ENCODE measurements at regions not wholly inside any gene's neighbourhood (a gene's known extent, or its start where the extent isn't known, plus 50 kb on each side); places are given as distances from the start of the nearest gene placed in this dataset.

GRCh38 chr2:12293874-12294273 is 422.9 kb upstream of the TRIB2 start:
- Mint-ChIP-seq H3K9me3 (ENCODE audit: low read depth) (peaks cover 5% of the 10 kb centered on the region), H3K4me3 (ENCODE audit: unreplicated experiment) (no peak overlapping the region), H3K4me1 (ENCODE audit: low read depth) (no peaks in the 10 kb centered on the region), H3K27ac (ENCODE audit: unreplicated experiment) (no peak overlapping the region), H3K36me3 (ENCODE audit: low read depth) (peaks cover 4% of the 10 kb centered on the region), H3K27me3 (ENCODE audit: low read depth) (peaks cover 2% of the 10 kb centered on the region)
- TF ChIP-seq, protein P1, sequence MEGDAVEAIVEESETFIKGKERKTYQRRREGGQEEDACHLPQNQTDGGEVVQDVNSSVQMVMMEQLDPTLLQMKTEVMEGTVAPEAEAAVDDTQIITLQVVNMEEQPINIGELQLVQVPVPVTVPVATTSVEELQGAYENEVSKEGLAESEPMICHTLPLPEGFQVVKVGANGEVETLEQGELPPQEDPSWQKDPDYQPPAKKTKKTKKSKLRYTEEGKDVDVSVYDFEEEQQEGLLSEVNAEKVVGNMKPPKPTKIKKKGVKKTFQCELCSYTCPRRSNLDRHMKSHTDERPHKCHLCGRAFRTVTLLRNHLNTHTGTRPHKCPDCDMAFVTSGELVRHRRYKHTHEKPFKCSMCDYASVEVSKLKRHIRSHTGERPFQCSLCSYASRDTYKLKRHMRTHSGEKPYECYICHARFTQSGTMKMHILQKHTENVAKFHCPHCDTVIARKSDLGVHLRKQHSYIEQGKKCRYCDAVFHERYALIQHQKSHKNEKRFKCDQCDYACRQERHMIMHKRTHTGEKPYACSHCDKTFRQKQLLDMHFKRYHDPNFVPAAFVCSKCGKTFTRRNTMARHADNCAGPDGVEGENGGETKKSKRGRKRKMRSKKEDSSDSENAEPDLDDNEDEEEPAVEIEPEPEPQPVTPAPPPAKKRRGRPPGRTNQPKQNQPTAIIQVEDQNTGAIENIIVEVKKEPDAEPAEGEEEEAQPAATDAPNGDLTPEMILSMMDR (IDR thresholded peaks at IDR 0.05), result no peak
- DNase-seq (ENCODE audit: low spot score), result no peak

GRCh38 chr2:12295856-12296519 is 420.7 kb upstream of the TRIB2 start:
- H3K4me3 Mint-ChIP-seq (ENCODE audit: unreplicated experiment), result no peak overlapping the region
- TF ChIP-seq, protein P1 (IDR thresholded peaks at IDR 0.05), result no peak
- peaks cover 4% of the 10 kb centered on the region for H3K36me3 Mint-ChIP-seq (ENCODE audit: low read depth)
- no peak overlapping the region for H3K27ac Mint-ChIP-seq (ENCODE audit: unreplicated experiment)
- peaks cover 2% of the 10 kb centered on the region for H3K27me3 Mint-ChIP-seq (ENCODE audit: low read depth)
- peaks cover 5% of the 10 kb centered on the region for H3K9me3 Mint-ChIP-seq (ENCODE audit: low read depth)
- DNase-seq (ENCODE audit: low spot score), result no peak
- H3K4me1 Mint-ChIP-seq (ENCODE audit: low read depth), result no peaks in the 10 kb centered on the region

- no peak overlapping the region for H3K27ac Mint-ChIP-seq (ENCODE audit: unreplicated experiment)
- peaks cover 4% of the 10 kb centered on the region for H3K36me3 Mint-ChIP-seq (ENCODE audit: low read depth)
- no peak overlapping the region for H3K4me3 Mint-ChIP-seq (ENCODE audit: unreplicated experiment)
- peaks cover 5% of the 10 kb centered on the region for H3K9me3 Mint-ChIP-seq (ENCODE audit: low read depth)
- peaks cover 2% of the 10 kb centered on the region for H3K4me1 Mint-ChIP-seq (ENCODE audit: low read depth)
- TF ChIP-seq, protein P1 (IDR thresholded peaks at IDR 0.05), result no peak
- H3K27me3 Mint-ChIP-seq (ENCODE audit: low read depth), result peaks cover 2% of the 10 kb centered on the region
- DNase-seq (ENCODE audit: low spot score), result no peak
Observed at GRCh38 chr2:12296915-12297314, 419.8 kb upstream of the TRIB2 start.

DNA sequence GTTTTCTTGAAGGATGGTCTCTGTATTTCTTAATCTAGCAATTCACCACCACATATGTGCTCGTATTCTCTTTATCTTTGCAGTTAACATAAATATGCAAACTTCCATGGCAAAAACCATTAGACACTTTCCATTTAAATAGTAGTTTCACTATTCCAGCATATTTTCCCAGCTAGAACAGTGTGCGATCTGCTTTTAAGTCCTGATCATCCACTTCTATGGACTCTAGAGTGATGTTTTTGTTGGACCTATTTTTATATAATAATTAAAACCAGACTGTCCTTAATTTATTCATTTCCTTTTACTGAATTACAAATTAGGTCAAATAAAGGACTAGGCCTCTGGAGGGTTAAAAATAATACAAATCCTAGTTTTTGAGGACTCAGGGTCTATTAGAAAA is 418.4 kb upstream of the TRIB2 start:
- Mint-ChIP-seq H3K4me3 (ENCODE audit: unreplicated experiment) (no peak overlapping the region), H3K36me3 (ENCODE audit: low read depth) (peaks cover 4% of the 10 kb centered on the region), H3K27ac (ENCODE audit: unreplicated experiment) (no peak overlapping the region), H3K4me1 (ENCODE audit: low read depth) (peaks cover 15% of the 10 kb centered on the region), H3K27me3 (ENCODE audit: low read depth) (peaks cover 2% of the 10 kb centered on the region), H3K9me3 (ENCODE audit: low read depth) (peaks cover 4% of the 10 kb centered on the region)
- TF ChIP-seq, protein P1 (IDR thresholded peaks at IDR 0.05), result no peak
- no peak for DNase-seq (ENCODE audit: low spot score)

DNA sequence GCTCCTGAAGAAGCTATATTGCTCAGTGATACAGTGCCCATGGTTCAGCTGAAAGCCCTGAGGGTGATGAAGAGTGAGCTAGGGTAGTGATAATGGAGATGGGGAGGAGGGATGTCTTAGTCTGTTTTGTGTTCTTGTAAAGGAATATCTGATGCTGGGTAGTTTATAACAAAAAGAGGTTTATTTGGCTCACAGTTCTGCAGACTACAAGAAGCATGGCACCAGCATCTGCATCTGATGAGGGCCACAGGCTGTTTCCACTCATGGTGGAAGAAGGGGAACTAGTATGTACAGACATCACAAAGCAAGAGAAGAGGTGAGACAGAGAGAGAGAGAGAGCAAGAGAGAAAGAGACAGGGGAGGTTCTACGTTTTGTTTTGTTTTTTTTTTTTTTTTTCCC is 417.3 kb upstream of the TRIB2 start:
- Mint-ChIP-seq H3K4me1 (ENCODE audit: low read depth) (peaks cover 25% of the 10 kb centered on the region), H3K4me3 (ENCODE audit: unreplicated experiment) (no peak overlapping the region), H3K9me3 (ENCODE audit: low read depth) (no peaks in the 10 kb centered on the region), H3K27me3 (ENCODE audit: low read depth) (peaks cover 2% of the 10 kb centered on the region), H3K36me3 (ENCODE audit: low read depth) (peaks cover 4% of the 10 kb centered on the region), H3K27ac (ENCODE audit: unreplicated experiment) (no peak overlapping the region)
- no peak for DNase-seq (ENCODE audit: low spot score)
- TF ChIP-seq, protein P1 (IDR thresholded peaks at IDR 0.05), result no peak

Measured in chondrocyte (in vitro differentiated cells).